ENCODE measurements at regions not wholly inside any gene's neighbourhood (a gene's known extent, or its start where the extent isn't known, plus 50 kb on each side); places are given as distances from the start of the nearest gene placed in this dataset.

DNA sequence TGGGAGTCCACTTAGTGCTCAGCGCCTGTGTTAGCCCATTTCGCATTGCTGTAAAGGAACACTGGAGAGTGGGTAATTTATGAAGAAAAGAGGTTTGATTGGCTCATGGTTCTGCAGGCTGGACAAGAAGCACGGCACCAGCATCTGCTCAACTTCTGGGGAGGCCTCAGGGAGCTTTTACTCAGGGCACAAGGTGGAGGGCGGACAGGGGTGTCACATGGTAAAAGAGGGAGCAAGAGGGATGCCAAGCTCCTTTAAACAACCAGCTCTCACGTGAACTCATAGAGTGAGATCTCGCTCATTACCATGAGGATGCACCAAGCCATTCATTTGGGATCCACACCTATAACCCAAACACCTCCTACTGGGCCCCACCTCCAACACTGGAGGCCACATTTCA lies 181.4 kb upstream of the TLE3 start:
- no peak overlapping the region for H2BK20ac ChIP-seq (ENCODE audit: low read length)
- no peak overlapping the region for H3K56ac ChIP-seq (replicated peaks; ENCODE audit: insufficient read length, low read depth, low read length)
- H3K4me3 ChIP-seq (ENCODE audit: extremely low read depth in 1 of 4, insufficient read depth in 2 of 4, low read depth in 3 of 4, low read length in 4 of 4), result no peak overlapping the region
- no peak overlapping the region for H3K27ac ChIP-seq (ENCODE audit: low read depth, low read length)
- 77% methylated on average over 6 of the region's 6 CpGs; no CpG with 5 or more reads in 1 of the 2 experiments for WGBS, 2 experiments (ENCODE audit: extremely low coverage in 1 of 2, insufficient coverage in 1 of 2, insufficient read length in 1 of 2, insufficient replicate concordance in 2 of 2, low coverage in 1 of 2, low lambda C conversion rate in 2 of 2, missing lambda C conversion rate in 1 of 2)
- no peaks in the 10 kb centered on the region for H3K36me3 ChIP-seq (ENCODE audit: control insufficient read depth in 2 of 4, insufficient read depth in 4 of 4, low read length in 3 of 4)
- no peaks in the 10 kb centered on the region for H3K79me2 ChIP-seq (ENCODE audit: control insufficient read depth in 1 of 2, insufficient read depth in 2 of 2, low read length in 2 of 2)
- H3K9me3 ChIP-seq (ENCODE audit: insufficient read depth in 2 of 2, low read depth in 1 of 2, low read length in 1 of 2), result no peaks in the 10 kb centered on the region
- no peak overlapping the region for H3K23ac ChIP-seq (ENCODE audit: insufficient read length)
- no peak overlapping the region for H3K18ac ChIP-seq (ENCODE audit: extremely low read depth, low read length)
- H3K79me1 ChIP-seq (ENCODE audit: low read depth, low read length), result peaks cover 3% of the 10 kb centered on the region; the same call in 1 of the 2 replicates
- no peak for FAIRE-seq
- no peak overlapping the region for H2BK120ac ChIP-seq (replicated peaks; ENCODE audit: low read depth, low read length)
- no peak overlapping the region for H4K5ac ChIP-seq (ENCODE audit: insufficient read length, low read depth, low read length)
- no peaks in the 10 kb centered on the region; a peak in 1 of 7 replicates for H3K4me1 ChIP-seq (replicated peaks in 1 of 4; ENCODE audit: control insufficient read depth in 3 of 4, insufficient read depth in 4 of 4, low read length in 3 of 4)
- no peak overlapping the region for H3K4ac ChIP-seq (replicated peaks; ENCODE audit: insufficient read length, low read depth, low read length)
- no peak overlapping the region for H2BK12ac ChIP-seq (ENCODE audit: low read depth, low read length)
- TF ChIP-seq KDM4A (IDR thresholded peaks at IDR 0.05; ENCODE audit: low read depth, low read length, severe bottlenecking) (no peak), BCL11A (IDR thresholded peaks at IDR 0.05; ENCODE audit: low read depth in 2 of 2, low read length in 2 of 2) (no peak), SAP30 (IDR thresholded peaks at IDR 0.05; ENCODE audit: insufficient read depth, insufficient replicate concordance, low read length) (no peak), CBX8 (IDR thresholded peaks at IDR 0.05; ENCODE audit: borderline replicate concordance, low read depth, low read length) (no peak), RFX5 (IDR thresholded peaks at IDR 0.05; ENCODE audit: borderline replicate concordance, low read depth, low read length) (no peak)
- H3K14ac ChIP-seq (ENCODE audit: insufficient read length), result no peak overlapping the region
- no peak overlapping the region for H2BK15ac ChIP-seq (ENCODE audit: low read length)
- H4K8ac ChIP-seq (ENCODE audit: extremely low read depth, insufficient read depth, low read length), result no peak overlapping the region
- CTCF ChIA-PET (ENCODE audit: partially characterized antibody), result no interaction called here
- POLR2A ChIA-PET (ENCODE audit: partially characterized antibody), result no interaction called here
- DNase-seq (ENCODE audit: low read depth in 1 of 2, low spot score in 2 of 2), result no peak
- H3K27me3 ChIP-seq (replicated peaks in 1 of 4; ENCODE audit: control insufficient read depth in 3 of 4, extremely low read depth in 1 of 4, insufficient read depth in 3 of 4, low read length in 3 of 4), result no peaks in the 10 kb centered on the region
- H4K20me1 ChIP-seq (replicated peaks in 1 of 2; ENCODE audit: control insufficient read depth in 1 of 2, insufficient read depth in 2 of 2, low read length in 2 of 2), result peaks cover 0 to 3% of the 10 kb centered on the region in 2 experiments
- no peak overlapping the region for H2BK5ac ChIP-seq (ENCODE audit: low read depth, low read length)
- no peak overlapping the region for H2AK5ac ChIP-seq (ENCODE audit: low read depth, low read length)
- no peak overlapping the region for H4K91ac ChIP-seq (replicated peaks; ENCODE audit: insufficient read length, low read length)
- H3K9ac ChIP-seq (replicated peaks in 1 of 4; ENCODE audit: extremely low read depth in 1 of 4, low read depth in 3 of 4, low read length in 3 of 4), result no peak overlapping the region
- no peak overlapping the region for H3K4me2 ChIP-seq (ENCODE audit: insufficient read depth in 1 of 2, low read depth in 2 of 2, low read length in 2 of 2)
- no peak overlapping the region for H2AFZ ChIP-seq (ENCODE audit: low read length)
- H3K23me2 ChIP-seq (ENCODE audit: low read depth, low read length), result peaks cover 10% of the 10 kb centered on the region; the same call in 1 of the 2 replicates

Data from H1 (cell line).